AG08395 (cell line): ENCODE measurements at regions not wholly inside any gene's neighbourhood (a gene's known extent, or its start where the extent isn't known, plus 50 kb on each side); places are given as distances from the start of the nearest gene placed in this dataset.

Experiments
- DNase-seq: peaks from one replicate; pipeline ENCODE4 v3.0.0; 2012; ENCODE audit warnings: mixed read lengths, low spot score

DNA sequence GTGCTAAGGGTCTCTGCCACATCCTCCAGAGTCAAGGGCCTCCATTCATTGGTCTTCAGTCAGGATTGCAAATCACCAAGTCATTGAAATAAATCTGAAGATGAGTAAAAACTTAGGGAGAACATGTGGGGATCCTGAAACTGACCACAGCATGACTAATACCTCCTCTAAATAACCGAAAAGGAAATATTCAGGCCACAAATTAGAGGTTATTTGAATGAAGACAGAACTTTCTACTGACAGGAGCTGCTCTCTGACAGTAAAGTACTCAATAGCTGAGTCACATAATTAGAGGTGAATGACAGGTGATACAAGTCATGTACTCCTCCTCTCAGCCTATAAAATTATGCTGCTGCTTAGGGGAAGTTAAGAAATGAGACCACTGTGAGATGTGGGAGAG lies 240.2 kb upstream of the F9 start:
- DNase-seq = peak; percentile 13

DNA sequence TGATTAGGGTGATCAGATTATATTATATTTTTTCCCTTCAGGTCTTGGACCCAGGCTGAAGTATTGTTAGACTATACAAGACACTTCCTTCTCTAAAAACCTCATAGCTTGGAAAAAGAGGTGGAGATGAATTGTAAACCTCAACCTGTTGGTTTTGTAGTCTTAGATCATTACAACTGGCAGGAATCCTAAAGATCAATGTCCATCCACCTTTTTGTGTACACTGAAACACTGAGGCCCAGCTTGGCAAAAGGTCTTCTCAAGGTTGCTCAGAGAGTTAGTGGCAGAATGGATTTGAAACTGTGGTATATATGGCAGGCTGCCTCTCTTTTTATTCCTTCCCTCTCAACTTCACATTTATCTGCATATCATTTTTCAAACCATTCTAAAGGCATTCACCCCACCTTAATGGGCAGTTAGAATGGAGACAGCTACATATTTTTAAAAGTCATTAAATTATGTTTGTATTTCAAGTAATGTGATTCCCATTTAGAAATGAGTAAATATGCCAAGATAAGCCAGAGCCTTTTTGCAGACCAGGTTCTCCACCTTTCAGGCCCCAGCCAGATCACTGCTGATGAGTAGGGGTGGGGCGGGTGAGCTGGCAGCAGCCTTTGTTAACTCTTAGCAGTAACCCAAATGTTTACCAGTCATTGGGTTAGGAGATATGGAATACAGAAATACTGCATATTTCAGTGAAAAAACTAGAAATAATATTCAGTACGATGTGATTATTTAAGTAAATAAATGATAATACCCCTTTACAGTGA lies 243.2 kb upstream of the F9 start:
- no peak for DNase-seq

DNA sequence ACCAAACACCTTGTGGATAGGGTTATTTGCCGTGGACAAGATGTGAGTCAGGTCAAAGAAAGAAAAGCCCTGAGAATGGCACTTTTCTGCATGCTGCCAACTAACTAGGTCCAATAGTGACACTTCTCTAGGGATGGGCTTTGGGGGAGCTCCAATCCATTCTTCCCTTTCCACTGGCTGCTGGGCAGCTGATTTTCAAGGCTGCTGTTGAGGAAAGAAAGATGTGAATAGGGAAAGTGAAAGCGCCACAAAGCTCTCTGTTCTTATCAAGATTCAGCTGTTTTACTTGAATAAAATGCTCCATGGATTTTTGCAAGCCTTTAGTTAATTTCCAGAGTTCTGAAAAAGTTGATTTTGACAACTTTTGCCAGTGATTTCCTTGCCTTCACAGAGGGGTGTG lies 244.2 kb upstream of the F9 start:
- no peak for DNase-seq

DNA sequence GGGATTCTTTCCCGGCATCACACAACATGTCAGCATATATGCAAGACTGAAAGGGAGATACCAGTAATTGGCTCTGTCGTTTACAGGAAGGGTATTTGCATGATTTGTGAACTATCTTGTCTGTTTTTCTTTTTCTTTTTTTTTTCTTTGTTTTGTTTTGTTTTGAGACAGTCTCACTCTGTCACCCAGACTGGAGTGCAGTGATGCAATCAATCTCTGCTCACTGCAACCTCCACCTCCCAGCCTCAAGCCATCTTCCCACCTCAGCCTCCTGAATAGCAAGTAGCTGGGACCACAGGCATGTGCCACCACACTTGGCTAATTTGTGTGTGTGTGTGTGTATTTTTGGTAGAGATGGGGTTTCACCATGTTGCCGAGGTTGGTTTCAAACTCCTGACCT lies 262.7 kb upstream of the F9 start:
- DNase-seq = no peak

DNA sequence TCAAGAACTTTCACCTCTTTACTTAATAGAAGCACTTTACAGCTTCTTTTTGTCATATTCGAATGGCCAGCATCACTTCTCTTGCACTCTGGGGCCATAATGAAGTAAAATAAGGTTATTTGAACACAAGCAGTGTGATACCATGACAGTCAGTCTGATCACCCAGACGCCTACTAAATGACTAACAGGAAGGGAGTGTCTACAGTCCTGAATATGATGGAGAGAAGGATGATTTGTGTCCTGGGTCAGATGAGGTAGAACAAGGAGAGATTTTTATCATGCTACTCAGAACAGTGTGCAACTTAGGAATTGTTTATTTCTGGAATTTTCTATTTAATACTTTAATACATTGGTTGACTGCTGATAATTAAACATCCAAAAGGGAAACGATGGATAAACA lies 284.2 kb upstream of the F9 start:
- DNase-seq = peak; percentile 20

DNA sequence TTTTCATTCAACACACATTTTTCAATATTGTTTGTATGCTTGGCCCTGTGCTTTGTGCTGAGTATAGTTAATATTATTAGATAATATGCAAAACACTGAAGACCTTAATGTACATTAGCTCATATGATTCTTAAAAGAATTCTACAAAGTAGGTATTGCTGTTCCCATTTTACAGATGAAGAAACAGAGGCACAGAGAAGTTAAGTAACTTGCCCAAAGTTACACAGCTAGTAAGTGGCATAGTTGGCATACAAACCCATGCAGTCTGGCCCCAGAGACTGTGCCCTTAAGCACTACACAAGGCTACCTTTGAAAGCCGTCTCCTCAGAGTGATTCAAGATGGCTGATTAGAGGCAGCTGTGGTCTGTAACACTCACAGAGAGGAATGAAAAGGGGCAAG lies 293.4 kb upstream of the F9 start:
- DNase-seq = no peak

DNA sequence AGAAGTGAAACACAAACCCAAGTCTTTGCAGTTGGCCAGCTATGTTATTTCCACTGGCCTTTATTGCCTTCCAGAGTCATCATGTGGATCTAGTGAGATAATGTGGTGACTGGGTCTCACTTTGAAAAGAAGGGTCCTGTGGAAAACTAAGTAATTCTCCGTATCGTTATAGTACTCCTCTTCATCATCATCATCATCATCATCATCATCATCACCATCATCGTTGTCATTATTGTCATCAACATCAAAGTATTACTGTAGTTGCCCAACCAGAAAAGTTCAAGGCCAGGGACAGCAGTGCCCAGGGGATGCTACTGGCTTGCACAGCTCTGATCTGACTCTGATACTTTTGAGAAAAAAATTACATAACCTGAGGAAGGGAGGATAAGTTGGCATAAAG lies 295.6 kb upstream of the F9 start:
- no peak for DNase-seq

DNA sequence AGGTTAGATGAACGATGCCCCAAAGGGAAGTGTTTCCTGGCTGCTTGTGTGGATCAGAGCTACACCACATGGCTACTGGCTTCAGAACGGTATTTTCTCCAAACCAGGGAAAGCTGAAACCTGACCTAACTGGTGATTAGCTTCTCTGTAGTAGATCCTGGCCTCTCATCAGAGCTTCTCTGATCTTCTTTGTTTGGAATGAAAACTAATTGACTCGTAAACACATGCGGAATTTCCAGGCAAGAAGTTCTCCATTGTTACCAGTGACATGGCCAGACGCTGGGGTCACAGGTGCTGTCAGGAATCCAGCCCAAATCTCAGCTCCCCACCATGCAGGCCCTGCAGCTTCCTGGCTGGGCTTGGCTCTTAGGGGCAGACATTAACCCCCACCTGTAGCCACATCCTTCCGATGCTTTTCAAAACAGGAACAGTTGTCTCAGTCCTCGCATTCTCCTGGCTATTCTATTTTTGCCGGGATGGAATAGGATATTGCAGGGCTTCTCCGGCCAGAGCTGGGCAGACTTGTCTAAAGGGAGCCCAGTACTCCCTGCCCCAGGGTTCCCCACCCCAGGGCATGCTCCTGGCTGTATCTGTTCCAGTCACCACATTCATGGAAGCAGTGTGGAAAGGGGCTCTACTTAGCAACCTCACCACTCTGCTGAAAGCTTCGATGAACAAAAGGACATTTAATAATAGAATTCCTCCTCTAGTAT lies 305.4 kb upstream of the F9 start:
- no peak for DNase-seq

DNA sequence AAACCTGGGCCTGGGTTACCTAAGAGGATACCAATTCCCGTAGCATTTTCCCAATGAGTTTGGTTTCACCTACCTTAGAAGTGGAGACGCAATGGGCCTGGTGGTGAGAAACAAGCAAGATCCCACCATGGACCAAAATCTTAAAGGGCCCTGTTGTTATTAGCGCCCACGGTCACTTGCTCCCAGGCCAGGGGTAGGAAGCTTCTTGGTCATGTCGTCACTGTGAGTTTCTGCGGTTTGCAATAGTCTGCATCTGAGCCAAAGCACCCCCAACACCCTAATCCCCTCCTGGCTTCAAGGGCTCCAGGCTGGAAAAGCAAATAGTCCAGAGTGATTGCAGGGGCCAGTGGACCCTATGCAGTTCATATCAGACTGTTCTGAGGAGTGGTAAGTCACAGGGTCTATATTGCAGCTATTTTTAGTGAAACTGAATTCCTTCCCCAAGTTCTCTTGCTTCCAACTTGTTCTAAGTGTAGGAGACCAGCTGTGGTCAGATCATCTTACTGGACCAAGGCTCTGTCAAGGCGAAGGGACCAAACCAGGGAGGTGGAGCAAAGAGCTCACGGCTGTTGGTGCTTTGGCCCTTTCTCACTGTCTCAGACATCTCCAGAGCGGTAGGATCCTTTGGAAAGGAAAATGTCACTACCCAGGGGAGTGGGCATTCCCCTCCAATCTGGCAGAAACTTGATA lies 307.9 kb upstream of the F9 start:
- DNase-seq = no peak

DNA sequence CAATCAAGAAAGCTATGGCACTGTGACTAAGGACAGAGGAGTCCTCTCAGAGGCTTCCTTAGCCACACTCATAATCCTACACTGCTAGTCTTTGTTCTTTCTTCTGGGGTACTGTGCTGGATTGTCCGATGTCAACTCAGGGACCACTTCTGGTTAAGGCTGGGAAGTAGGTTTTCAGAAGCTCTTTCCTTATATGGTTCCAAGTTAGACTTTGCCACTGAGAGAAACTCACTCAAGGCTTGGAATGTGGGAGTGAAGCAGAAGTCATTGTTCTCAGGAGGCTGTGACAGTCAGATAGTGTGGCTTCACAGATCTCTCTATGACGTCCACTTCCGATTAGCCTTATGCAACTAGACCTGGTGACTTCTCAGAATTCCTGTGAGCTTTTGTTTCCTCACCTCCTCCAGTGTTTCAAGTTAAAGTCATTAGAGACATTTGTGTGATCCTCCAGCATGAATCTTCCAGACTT lies 317.3 kb upstream of the F9 start:
- no peak for DNase-seq

DNA sequence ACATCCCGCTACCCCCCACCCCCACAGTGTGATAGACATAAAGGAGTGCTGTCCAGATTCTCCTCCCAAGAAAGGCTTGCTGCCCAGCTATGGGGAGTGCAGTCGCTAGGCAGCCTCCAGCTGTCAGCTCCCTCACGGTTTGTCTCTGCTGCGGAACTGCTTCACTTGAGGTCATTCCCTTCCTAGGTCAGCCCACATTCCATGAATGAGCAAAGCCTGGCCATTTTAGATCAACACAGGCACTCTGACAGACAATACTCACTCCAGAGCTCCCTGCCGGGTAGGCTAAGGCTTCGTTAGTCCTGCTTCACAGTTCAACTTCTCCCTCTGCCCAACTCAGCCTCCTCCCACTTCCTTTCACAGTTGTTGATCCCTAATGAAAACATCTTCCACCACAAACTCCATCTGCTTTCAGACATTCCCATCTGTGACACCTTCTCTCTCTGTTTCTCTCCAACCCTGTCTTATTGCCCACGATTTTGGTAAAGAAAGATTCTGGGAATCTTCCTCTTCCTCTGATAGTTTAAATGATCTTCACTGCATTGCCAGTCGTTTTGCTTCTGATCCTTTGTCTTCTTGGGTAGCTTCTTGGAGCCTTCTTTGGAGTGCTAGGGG lies 318.9 kb upstream of the F9 start:
- no peak for DNase-seq

DNA sequence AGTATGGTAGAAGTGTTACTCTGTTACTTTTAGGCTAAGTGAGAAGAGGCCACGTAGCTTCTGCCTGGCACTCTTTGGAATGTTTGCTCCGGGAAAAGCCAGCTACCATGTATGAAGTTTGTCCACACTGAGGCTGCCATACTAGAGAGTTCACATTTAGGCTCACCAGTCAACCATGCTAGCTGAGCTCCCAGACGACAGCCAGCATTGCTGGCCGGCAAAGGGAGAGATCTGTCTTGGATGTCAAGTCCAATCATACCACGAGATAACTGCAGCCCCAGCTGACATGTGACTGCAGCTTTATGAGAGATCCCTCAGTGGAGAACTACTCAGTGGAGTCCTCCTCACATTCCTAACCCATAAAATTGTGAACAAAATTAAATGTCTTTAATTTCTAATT lies 321.2 kb upstream of the F9 start:
- no peak for DNase-seq

DNA sequence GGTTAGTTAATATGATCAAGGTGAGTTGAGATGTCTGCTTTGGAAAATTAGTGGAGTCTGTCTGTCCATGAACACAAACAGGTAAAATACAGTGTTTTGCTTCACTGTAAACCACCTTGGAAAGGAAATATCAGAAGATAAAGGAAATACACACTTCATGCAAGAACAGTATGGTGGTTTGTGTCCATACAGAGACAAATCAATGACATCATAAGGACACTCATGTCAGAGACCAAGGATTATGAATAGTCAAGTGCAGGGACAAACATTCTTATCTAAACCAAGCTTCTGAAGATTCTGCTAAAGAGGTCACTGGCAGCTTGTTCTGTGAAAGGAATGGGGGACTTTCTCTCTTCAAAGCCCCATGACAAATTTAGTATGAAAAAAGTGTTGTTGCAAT lies 322.9 kb upstream of the F9 start:
- no peak for DNase-seq

DNA sequence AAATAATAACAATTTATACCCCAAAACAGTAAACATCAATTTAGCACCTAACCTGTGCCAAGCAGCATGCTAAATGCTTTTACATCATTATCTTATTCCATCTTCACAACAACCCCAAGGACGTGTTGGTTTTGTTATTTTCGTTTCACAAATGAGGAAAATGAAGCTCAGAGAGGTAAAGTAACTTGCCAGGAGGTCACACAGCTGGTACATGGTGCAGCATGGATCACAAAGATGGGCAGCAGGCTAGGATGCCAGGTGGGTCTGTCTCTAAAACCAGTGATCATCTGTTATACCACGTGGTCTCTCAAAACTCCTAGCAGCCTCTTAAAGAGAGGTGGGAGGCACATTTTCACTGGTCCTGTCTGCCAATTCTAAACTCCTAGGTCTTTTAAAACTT lies 323.6 kb upstream of the F9 start:
- DNase-seq = no peak

DNA sequence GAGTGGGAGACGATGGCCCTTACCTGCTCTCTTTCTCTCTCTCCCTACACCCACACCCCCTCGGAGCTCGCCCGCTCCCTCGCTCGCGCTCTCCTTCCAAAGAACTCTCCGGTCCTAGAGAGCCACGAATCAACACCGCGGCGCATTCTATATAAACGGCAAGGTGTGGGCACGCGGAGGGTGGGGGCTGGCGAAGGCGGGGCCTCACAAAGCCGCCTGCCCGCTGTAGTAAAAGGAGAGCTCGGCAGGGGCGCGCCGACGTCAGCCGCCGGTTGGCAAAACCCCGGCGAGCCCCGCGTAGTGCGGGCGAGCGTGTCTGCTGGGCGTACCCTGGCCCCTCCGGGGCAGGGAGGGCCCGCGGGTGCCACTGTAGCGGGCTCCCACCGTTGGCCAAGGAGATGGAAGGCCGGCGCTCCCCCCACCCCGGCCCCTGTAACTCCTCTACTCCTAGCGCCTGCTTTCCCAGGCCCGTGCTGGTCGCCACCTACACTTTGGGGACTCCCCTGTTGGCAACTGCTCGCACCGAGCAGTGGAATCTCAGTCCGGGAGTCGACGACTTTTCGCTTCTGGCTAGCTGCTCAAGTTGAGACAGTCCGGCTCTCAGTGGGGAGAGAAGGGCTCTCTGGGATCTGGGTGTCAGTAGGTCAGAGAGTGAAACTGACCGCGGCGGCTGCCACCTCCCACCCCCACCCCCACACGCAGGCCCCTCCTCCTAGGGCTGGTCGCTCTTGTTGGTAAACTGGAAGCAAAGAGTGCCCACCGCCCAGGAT lies 325.5 kb upstream of the F9 start:
- peak; percentile 11 for DNase-seq

DNA sequence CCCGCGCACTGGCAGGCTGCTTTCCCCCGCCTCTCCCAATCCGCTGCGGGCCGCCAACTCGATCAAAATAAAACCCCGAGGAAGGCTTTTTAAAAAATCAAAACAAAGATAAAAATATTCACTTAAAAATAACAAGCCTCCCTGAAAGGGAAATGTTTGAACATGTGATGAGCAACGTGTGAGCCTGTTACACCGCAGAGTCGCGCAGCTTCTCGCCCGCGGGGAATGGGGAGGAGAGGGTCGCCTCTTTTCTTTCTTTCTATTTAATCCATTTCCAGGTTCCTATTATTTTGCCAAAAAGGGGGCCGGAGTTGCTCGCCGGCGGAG lies 326.0 kb upstream of the F9 start:
- DNase-seq = no peak

DNA sequence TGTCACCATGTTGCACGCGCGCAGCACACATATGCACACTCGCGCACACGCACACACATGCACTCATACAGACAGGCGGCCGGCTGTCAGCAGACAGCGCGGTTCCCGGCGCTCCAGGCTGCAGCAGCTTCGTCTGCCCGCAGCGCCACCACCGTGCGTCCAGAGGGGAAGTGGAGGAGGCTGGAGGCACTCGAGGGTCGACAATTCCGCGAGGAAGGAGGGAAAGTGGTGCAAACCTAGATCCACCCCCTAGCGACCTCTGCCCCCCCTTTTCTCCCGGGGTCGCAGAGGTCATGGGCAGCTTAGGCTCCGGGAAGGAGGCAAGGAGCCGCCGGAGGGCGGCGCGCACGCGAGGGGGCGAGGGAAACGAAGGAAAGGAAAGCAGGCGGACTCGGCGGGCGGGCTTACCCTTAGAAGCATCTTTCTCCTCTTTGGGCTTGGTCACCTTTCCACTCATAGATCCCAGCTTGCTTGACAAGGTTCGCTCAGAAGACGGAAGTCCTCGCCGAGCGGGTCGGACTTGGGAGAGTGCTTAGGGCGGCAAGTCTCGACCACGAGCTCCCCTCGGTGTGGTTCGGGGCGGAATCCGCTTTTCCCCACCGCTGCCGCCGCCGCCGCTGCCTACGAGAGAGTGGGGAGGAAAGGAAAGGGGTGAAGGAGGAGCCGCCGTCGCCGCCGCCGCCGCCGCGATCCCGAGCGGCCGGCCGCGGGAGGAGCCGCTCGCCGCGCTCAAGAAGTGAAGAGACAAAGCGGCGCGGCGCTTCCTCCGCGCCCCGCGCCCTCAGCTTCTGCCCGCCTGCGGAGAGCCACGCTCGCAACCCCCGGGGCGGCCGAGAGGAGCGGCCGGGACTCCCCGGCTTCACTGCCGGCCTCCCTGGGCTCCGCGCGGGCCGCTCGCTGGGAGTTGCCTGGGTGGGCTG lies 326.6 kb upstream of the F9 start:
- DNase-seq = no peak

DNA sequence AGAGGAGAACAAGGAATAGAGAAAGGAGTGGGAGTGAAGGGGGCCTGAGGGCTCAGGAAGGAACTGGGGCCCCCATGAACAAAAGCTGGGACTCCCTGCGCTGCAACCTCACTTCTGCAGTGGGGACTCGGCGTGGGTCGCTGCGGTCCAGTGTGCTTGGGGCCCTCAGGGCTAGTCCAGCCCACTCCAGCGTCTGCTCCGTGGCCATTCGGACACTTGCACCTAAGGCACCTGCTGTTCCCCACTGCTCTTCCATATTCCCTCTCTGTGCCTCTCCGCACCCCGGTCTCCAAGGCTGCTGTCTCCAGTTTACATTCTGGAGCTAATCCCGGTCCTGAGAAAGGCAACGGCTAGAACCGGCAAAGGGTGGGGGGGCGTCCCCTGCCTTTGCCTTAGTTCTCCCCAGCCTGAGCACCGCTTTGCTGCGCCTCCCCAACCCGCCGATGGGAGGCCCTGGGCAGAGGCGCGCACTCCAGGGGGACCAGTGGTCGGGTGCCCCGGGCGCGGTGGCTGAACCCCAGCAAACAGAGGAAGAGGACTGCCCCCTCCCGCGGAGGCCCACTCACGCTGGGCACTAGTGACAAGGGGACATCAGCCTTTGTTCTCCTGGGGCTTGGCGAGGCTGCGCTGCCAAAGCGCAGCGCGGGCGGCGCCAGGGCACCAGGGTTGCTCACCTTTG lies 327.7 kb upstream of the F9 start:
- no peak for DNase-seq

DNA sequence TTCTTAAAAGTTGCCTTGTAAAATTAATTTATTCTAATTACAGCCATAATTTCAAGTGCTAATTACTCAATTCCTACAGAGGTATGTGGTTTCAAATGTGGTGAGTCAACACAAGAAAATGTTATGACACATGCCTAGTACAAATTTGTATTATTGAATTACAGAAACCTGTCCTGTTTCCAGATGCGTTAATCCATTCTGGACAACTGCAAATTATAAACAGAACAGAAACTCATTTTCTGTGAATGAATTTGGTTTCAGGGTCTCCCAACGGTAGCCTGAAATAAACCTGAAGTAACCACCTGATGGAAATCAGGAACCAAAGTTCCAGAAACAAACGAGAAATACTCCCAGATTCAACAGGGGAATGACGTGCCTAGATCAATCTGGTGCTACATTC lies 328.6 kb upstream of the F9 start:
- no peak for DNase-seq

DNA sequence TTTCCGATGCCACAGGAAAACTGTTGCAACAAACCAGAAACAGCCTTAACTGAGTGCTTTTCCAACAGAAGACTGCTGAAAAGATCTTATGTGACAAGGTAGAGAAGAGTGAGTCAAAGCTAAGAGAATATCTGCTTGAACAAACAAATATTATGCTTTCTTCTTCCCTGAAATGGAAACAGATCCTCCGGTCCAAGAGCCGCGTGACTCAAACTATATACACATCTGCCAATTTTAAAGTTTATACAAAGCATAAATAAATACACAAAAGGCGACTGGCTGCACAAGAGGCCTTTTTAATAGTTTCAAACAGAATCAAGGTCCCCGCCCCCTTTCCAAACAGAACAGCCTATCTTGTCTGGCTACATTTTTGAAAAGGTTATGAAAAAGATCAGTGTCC lies 329.7 kb upstream of the F9 start:
- no peak for DNase-seq

DNA sequence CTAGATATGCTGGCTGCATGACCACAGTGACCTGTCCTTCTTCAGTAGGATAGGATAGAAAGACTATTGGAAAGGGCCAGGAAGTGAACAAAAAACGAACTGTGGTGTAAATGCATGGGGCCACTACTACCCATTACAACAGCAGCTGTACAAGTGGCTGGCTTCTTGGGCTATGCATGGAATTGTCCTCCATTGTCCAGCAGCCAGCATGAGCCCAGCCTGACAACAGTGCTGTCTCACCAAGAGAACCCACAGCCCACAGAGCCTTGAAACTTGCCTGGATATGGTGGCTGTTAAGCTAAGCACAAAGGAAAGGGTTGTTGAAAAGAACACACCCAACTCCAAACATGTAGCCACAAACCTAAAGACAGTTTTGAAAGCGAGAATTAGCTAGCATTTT lies 330.2 kb upstream of the F9 start:
- no peak for DNase-seq
